ENCODE measurements at regions not wholly inside any gene's neighbourhood (a gene's known extent, or its start where the extent isn't known, plus 50 kb on each side); places are given as distances from the start of the nearest gene placed in this dataset.
"Not testable (repeated sequence)": the region's sequence is repeated elsewhere in the genome, so short reads cannot be mapped to it uniquely, and the experiment has no call there.

DNA sequence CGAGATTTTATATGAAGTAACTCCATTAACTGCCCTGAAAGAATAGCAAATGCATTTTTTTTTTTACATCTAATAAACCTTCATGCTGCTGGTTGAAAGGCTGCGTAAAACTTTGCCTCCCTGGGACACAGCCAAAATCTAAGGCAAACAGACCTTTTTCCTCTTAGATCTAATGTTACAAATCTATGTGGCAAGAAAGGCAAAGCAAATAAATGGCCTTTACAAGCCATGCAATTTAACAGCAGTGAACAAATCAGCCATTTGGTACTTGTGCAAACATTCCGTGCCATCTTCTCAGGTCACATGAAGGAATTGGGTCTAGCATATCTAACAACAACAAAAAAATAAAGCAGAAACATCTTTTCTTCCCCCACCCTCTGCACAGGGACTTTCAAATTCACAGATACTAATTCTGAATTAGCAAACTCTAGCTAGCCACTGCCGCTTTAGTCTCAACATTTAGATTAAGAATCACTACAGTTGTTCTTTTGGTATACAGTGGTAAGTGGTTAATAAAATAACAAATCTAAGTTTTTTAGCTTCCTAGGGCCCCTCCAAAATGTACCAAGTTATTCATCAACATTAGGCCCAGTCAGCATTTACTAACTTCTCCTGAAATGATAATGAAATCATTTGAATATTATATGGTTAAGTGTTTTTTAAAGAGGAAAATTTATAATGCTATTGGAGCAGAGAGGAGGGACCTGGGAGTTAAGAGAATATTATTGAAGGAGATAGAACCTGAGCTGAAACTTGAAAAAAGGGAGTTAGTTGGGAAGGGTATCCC lies 593.8 kb downstream of the SMARCA1 start:
- DNase-seq = no peak

GRCh38 chrX:128928636-128929035 lies 594.7 kb downstream of the SMARCA1 start:
- DNase-seq = no peak

DNA sequence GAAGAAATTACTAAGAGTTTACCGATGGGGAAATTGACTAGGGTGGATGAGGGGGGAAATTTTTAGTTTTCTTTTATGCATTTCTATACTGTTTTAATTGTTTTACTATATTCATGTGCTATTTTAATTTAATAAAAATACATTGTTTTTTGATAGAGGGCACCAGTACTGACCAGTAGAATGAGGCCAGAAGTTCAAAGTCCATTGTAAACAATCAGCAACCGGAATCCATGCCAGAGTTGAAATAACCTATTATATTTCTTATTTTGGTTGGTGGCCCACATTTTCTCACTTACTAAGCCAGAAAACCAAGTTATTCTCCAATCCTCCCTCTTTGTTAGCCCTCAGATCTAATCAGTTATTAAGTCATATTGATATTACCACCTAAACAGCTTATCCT lies 595.9 kb downstream of the SMARCA1 start:
- no peak for DNase-seq

- DNase-seq = no peak
These were observed 616.5 kb downstream of the SMARCA1 start for GRCh38 chrX:128906753-128907152.

- no peak for DNase-seq
These were observed 622.3 kb downstream of the SMARCA1 start for GRCh38 chrX:128901018-128901417.

- DNase-seq = no peak
These were observed 625.7 kb downstream of the SMARCA1 start for GRCh38 chrX:128897621-128898020.

DNA sequence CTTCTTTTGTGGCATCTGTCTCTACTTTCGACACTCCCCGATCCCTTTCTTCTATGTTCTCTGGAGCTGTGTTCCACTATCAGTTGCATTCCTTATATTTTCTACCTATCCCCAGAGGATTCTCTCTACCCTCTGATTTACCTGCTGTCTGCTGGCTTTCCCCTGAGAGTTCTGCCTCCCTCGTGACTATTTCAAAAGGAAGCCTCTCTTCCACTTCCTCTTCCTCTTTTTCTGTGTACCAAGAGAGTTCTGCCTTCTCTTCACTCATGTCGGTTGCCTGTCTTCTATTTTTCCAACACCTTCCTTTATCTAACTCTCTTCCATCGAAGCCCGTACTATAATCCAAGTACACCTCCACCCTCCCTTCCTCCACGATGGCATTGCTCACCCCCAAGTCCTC lies 631.7 kb downstream of the SMARCA1 start:
- DNase-seq = no peak

- DNase-seq = no peak
These were observed 638.9 kb downstream of the SMARCA1 start for GRCh38 chrX:128884430-128884829.

- DNase-seq = no peak
These were observed 639.6 kb downstream of the SMARCA1 start for GRCh38 chrX:128883650-128884049.

GRCh38 chrX:128870361-128870760 lies 652.9 kb downstream of the SMARCA1 start:
- no peak for DNase-seq

DNA sequence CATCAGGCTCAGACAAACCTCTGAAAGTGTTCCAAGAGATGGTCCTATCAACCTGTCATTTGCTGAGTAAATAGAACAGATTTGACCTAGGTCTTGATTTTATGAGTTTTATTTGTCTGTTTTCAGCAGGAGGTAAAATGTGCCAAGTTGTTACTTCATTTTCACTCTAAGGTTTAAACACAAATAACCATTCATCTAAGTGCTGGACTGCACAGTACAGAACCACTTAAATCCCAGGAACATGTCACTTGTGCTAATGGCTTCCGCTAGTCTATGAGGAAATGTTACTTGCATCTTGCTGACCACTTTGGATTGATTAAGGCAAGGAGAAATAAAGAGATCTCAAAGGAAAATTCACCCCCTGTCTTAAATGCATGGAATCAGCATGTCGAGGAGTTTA lies 660.7 kb downstream of the SMARCA1 start:
- no peak for DNase-seq

GRCh38 chrX:128848374-128848773 lies 674.9 kb downstream of the SMARCA1 start:
- no peak for DNase-seq

- DNase-seq = no peak
These were observed 676.9 kb downstream of the SMARCA1 start for GRCh38 chrX:128846385-128846784.

- DNase-seq = no peak
These were observed 704.6 kb downstream of the SMARCA1 start for GRCh38 chrX:128818690-128819089.

- DNase-seq = no peak
These were observed 706.4 kb downstream of the SMARCA1 start for GRCh38 chrX:128816919-128817318.

- DNase-seq = no peak
These were observed 715.9 kb downstream of the SMARCA1 start for GRCh38 chrX:128807367-128807766.

DNA sequence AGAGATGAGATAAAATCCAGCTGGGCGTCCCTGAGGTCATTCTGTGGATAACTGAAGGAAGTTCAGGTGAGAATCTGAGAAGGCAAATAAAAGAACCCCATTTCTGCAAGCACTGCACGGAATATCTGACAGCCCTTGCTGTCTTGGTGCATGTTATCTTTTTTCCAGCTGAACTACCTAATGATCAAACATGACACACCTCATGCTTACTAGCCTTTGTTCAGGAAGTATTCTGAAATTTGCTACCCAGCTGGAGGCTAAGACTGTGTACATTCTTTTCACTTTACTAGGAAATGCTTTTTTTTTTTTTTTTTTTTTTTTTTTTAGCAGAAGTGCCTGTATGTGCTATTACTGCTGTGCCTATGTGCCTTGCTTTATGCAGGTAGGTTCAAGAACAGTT lies 718.1 kb downstream of the SMARCA1 start:
- no peak for DNase-seq

GRCh38 chrX:128804828-128805227 lies 718.5 kb downstream of the SMARCA1 start:
- DNase-seq = no peak

GRCh38 chrX:128800138-128800537 lies 723.2 kb downstream of the SMARCA1 start:
- no peak for DNase-seq

DNA sequence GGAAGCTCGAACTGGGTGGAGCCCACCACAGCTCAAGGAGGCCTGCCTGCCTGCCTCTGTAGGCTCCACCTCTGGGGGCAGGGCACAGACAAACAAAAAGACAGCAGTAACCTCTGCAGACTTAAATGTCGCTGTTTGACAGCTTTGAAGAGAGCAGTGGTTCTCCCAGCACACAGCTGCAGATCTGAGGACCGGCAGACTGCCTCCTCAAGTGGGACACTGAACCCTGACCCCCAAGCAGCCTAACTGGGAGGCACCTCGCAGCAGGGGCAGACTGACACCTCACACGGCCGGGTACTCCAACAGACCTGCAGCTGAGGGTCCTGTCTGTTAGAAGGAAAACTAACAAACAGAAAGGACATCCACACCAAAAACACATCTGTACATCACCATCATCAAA lies 730.9 kb upstream of the ACTRT1 start:
- not testable (repeated sequence) for DNase-seq

- no peak for DNase-seq
These were observed 729.3 kb upstream of the ACTRT1 start for GRCh38 chrX:128781506-128781905.

GRCh38 chrX:128780934-128781333 lies 728.7 kb upstream of the ACTRT1 start:
- DNase-seq = no peak

DNA sequence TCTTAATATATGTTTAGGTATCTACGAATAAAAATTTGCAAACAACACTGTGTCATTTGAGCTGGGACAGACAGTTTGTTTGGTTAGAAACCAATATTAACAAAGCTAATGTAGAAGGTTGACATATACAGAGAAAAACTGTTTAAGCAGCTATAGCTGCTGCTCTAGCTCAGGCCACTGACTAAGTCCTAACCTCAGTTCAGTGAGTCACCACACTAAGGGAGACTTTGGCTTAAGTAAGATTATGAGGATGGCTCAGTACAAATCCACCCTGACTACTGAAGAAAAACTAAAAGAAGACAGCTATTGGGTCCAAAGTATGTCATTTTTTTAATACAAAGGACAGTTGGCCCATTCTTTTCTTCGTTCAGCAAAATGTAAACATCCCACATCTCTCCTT lies 717.3 kb upstream of the ACTRT1 start:
- DNase-seq = no peak

GRCh38 chrX:128759745-128760144 lies 707.5 kb upstream of the ACTRT1 start:
- DNase-seq = no peak

GRCh38 chrX:128759177-128759576 lies 707.0 kb upstream of the ACTRT1 start:
- DNase-seq = no peak
